Stimulated activated CD4-positive, alpha-beta T cell treated with anti-CD3 and anti-CD28 coated beads, Interleukin-12 subunit alpha, Interleukin-12 subunit beta, amount 100 ng/mL, for 48 hours (primary cell): ENCODE measurements at regions not wholly inside any gene's neighbourhood (a gene's known extent, or its start where the extent isn't known, plus 50 kb on each side); places are given as distances from the start of the nearest gene placed in this dataset.

ENCODE experiments used
- DNase-seq, 3 donors: peaks; one replicate each; pipeline ENCODE4 v3.0.0-alpha.2; 2020; ENCODE audit warnings: low read depth in 2 of 3, low spot score in 1 of 3

GRCh38 chr11:130796828-130797227, 119.5 kb downstream of the SNX19 start:
- DNase-seq, result no peak

GRCh38 chr11:130798280-130798679, 118.0 kb downstream of the SNX19 start:
- DNase-seq, result no peak

DNA sequence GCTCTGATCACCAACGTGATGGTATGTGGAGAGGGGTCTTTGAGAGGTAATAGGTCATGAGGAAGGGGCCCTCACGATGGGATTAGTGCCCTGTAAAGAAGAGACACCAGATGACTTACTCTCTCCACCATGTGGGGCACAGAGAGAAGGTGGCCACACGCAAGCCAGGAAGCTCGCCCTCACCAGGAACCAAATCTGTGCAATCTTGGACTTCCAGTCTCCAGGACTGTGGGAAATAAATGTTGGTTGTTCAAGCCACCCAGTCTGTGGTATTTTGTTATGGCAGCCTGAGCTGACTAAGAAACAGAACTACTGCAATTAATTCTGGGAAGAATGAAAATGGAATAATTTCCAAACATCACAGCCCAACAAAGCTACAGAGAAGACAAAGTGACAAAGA, 117.5 kb downstream of the SNX19 start:
- no peak for DNase-seq

DNA sequence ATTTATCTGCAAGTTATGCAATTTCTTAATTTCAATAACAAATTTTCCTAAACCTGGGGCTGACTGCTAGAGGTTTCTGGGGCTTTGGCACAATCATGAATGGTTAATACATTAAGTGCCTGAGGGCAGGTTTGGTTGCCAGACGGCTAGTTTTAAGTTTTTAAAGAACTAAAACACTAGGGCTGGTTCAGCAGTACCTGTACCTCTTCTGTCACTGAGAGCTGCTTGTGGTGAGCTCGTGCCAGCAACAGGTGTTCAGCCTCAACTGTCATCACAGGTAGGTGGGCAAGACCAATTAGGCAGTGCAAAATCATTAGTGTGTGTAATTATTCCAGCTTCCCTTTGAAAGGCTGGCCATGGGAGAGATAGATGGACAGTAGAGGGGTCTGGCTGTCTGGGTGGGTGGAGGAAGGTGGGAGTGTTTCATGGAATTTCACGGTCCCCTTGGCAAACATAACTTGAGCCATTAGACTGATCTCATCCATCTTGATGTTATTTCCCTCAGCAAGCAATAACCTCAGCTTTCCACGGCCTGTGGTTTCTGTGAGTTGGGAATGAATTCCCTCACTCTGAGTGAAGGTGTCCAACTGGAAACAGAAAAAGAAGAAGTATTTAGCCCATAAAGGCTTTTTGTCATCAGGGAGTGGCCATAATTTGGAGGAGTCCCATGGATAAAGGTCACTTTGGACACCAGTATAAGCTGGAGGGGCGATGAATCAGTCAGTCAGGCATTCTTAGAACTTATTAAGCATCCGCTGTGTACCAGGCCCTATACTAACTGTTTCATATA, 114.8 kb downstream of the SNX19 start:
- no peak for DNase-seq

DNA sequence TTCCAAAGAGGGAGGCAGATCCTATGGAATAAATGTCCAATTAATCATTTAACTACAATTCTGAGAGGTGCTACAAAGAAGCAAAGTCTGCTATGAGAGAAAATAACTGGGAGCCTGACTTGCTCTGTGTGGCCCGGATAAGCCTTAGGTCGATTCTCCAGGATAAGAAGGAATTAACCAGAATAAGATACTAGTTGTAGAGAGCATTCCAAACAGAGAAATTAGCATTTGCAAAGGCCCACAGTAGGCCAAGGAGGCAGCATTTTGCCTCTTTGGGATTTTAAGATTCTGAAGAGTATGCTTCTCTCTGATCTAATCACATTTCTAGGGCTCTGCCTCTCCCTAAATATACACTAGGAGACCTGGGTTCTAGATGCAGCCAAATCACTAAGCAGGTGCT, 113.7 kb downstream of the SNX19 start:
- DNase-seq, result no peak

- no peak for DNase-seq
Measured at GRCh38 chr11:130804306-130805076, 111.8 kb downstream of the SNX19 start.

DNA sequence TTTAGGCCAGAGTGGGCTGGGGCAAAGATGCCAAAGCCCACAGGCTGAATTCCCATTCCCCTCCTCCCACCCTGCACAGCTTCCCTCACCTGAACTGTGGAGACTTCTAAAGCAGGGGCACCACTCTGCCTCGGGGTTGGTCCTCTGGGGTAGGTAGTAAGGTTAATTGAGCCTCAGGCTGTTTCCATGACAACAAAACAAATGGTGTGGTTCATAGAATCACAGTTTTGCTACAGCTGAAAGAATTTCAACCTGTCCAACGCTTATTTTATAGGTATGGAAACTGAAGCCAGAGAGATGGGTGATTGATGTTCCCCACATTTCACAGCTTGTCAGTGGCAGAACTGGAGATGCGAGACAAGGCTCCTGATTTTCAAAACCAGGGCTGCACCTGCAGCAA, 109.5 kb downstream of the SNX19 start:
- no peak for DNase-seq

- no peak for DNase-seq
Measured at GRCh38 chr11:130808541-130808940, 107.7 kb downstream of the SNX19 start.

DNA sequence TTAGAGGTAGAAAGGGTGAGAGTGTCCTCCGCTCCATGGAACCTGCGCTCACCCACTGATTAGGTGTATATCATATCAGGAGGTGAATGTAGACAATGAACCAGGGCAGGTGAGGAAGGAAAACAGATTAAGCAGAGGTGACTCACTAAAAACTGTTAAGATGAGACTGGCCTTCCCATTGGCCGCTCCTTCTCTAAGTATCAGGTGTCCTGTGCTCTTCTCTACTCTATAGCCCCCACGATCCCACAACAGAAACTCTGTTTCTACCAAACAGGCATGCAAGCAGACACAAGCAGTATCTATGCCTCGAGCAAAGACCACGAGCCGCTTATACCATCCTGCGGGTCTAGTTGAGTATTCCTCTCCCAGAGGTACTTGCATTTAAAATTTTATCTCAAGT, 103.1 kb downstream of the SNX19 start:
- DNase-seq, result no peak

GRCh38 chr11:130813638-130814037, 102.6 kb downstream of the SNX19 start:
- DNase-seq, result no peak

DNA sequence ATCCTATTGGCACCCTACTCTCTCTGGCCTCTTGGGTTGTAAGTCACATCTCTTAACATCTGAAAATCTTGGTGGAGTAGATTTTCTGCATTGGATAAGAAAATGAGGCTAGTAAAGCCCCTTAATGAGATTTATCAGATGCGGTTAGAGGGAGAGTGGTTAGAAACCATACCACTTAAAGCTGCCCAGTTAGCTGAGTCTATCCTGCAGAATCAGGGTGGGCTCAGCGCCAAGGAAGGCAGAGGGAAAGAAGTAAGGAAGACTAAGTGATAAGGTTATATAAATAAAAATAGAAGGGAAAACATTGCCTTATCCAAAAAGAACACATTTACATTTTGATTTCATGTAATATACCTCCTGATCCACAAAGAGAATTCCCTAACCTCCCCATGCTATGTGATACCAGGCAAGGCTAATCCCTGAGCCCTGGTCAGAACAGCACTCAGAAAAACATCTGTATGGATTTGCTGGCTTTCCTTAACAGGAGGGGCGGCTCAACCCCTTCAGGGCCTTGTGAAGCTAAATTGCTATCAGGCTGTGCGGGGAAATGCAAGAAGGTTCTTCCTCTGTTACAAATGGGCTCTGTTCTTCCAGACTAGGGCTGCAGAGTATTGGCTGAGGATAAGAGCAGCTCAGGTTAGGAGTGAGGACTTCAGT, 101.7 kb downstream of the SNX19 start:
- no peak for DNase-seq

GRCh38 chr11:130815097-130815802, 101.0 kb downstream of the SNX19 start:
- no peak for DNase-seq

GRCh38 chr11:130815956-130816355, 100.3 kb downstream of the SNX19 start:
- no peak for DNase-seq

DNA sequence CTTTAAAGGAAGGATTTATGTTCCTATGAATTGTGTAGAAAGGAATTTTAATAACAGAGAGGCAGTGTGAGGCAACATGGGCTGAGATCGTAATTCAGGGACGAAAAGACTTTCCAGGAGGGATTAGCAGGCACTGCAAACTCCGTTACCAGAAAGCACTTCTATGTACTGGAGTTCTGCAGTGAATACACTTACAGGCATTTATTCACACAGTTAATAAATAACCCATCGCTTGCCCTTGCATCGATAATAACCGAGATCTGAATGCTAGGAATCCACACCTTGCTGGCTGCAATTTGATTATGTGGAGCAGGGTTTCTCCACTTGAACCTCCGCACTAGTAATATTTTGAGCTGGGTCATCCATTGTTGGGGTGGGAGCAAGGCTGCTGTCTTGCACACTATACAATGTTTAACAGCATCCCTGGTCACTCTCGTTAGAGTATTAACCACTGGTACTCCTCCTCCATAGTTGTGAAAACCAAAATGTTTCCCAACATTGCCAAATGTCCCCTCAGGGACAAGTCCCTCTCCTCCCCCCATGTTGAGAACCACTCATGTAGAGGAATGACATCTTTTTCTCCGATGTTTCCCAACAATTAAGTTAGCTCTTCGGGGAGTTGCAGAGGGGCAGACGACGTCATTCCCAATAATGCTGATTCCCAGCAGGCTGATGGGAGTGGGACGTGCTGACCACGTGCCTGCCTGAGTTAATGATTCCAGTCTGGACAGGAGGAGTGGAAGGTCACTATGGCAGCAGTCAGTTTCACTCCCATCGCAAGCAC, 99.5 kb downstream of the SNX19 start:
- no peak for DNase-seq

DNA sequence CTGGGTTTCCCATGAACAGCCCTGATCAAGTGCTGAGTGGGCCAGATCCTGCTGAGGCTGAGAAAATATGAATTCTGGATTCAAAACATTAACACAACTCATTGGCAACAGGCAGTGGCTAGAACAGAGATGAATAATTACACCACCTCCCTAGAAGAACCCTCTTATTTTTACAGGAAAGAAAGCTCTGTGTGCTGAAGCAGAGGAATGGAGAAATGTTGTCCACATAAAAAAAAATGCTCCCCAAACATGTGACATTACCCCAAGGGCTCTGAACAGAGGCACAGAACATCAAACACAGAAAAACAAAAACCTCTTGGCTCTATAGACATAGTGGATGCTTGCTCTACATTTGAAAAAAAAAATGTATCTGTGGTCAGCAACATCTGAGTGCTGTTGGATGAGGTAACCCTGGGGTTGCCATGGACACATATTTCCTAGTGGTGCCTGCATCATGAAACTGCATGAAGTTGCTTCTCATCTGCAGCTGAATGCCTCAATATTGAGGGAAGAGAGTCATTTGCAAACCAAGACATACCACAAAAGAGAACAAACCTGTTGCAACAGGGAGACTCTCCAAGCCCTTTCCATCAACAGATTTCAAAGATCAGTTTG, 98.8 kb downstream of the SNX19 start:
- DNase-seq, result no peak

GRCh38 chr11:130819625-130820024, 96.7 kb downstream of the SNX19 start:
- DNase-seq, result no peak
